HG03039 (cell line): ENCODE measurements at regions not wholly inside any gene's neighbourhood (a gene's known extent, or its start where the extent isn't known, plus 50 kb on each side); places are given as distances from the start of the nearest gene placed in this dataset.
"Not testable (repeated sequence)": the region's sequence is repeated elsewhere in the genome, so short reads cannot be mapped to it uniquely, and the experiment has no call there.

Experiments used
- ATAC-seq: cut with Tn5 transposase; IDR thresholded peaks from one replicate; pipeline ENCODE4 v1.9.1; 2021; ENCODE audit warnings: mild to moderate bottlenecking, moderate library complexity; ENCODE audit not compliant: unreplicated experiment

DNA sequence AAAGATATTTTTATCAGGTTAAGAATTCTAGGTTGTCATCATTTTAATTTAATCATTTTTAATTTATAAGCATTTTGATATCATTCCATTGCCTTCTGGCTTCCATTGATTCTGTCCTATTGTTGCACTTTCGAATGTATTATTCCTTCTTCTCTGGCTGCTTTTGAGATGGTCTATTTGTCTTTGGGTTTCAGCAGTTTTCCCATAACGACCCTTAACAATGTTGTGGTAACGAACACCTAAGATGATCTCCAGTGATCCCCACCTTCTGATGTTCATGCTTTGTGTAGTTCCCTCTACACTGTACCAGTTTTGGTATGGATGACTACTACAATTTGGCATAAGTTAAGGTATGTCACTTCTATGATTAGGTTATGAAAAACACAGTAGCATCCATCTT, 59.9 kb downstream of the MINAR1 start:
- no peak for ATAC-seq

DNA sequence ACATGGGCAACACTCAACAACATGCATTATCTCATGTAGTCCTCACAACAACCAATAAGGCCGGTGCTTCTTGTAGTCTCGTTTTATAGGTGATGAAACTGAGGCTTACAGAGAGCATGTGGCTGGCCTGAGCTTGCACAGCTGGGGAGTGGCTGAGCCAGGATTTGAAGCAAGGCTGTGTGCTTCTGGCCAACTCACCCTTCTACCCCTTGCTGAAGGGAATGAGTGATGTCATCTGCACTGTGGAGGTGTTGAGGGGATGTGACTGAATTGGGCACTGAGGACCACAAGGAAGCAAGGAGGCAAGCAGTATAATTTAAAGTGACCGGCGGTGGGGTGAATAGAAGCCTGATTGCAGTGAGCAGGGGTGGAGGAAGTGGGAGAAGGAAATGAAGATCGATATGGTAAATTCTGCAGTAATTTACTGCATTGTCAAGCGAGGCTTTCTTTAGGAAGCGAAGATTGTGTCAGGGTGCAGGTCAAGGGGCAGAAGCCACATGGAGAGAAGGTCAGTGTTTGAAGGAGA, 62.3 kb downstream of the MINAR1 start:
- no peak for ATAC-seq

DNA sequence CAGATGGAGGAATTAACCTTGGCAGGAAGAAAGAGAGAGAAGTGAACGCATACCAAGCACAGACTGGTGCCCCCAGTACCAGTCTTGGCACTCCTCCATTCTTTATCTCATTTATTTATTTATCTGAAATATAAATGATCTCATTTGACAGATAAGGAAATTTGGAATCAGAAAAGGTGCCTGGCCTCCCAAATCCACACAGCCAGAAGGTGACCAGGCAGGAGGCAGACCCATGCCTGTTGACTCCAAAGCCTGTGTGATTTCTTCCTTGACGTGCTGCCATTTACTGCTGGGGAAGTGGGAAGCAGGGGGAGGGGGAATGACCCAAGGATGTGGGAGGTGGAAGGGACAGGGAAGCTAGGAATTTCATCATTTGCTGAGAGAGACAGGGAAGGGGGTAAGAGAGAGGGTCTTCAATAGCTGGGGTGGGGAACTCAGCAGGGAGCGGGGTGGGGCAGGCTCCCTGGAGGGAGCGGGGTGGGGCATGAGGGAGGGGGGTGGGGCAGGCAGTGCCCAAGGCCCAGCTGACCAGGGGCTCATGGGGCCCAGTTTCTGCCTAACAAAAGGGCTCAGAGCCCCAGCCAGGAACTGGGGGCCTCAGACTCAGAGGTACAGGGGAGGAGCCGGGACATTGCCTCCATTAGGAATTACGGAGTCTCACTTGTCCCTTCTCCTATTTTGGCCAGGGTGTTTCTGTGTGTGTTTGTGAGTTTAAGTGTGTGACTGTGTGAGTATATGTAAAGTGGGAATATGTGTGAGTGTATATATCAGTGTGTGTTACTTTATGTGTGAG, 63.0 kb downstream of the MINAR1 start:
- ATAC-seq: no peak

DNA sequence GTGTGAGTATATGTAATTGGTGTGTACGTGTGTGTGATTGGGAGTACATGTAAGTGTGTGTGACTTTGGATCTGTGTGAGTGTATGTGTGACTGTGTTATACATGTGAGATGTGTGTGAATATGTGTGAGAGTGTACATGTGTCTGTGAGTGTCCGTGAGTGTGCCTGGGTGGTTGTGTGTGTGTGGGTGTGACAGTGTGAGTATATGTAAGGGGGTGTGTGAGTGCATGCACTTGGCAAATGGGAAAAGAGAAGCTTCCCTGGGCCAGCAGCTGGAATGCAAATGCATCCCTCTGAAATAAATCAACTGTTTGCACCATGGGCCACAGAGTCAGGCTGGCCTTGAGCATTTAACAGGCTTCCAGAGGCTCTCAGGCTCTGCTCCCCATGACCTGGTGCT, 63.6 kb downstream of the MINAR1 start:
- ATAC-seq: no peak

DNA sequence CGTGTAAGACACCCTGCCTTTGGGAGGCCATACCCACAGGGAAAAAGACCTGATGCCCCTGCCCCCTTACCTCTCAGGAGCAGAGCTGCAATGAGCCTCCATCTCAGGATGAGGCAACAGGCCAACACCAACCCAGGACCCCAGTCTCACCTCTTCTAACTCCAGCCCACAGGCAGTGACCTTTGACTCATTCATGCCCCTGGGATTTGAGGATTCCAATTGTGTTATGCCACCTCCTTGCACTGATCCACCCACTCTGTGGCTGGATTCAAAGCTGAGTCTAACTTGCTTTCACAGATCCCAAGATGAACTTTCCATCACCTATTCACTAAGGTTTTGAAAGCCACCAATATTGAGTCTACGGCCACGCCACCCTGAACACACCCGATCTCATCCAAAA, 64.7 kb downstream of the MINAR1 start:
- no peak for ATAC-seq

DNA sequence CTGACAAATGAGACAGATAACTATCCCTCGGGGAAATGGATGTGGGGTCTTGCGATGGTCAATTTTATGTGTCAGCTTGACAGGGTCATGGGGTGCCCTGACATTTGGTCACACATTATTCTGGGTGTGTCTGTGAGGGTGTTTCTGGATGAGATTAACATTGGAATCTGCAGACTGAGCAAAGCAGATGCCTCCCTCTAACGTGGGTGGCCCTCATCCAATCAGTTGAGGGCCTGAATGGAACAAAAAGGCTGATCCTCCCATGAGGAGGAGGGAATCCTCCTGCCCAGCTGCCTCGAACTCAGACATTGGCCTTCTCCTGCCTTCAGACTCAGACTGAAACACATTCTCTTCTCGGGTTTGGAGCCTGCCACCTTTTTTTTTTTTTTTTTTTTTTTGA, 69.0 kb downstream of the MINAR1 start:
- no peak for ATAC-seq

DNA sequence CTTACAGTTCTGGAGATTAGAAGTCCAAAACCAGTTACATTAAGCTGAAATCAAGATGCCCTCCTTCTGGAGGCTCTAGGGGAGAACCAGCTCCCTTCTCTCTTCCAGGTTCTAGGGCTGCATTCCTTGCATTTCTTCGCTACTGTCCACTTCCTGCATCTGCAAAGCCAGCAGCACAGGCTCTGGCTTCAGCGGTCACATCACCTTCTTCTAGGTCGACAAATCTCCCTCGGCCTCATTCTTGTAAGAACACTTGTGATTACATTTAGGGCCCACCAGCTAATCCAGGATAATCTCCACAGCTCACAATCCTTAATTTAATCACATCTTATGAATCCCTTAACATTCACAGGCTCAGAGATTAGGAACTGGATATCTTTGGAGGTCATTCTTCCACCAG, 73.8 kb downstream of the MINAR1 start:
- no peak for ATAC-seq

DNA sequence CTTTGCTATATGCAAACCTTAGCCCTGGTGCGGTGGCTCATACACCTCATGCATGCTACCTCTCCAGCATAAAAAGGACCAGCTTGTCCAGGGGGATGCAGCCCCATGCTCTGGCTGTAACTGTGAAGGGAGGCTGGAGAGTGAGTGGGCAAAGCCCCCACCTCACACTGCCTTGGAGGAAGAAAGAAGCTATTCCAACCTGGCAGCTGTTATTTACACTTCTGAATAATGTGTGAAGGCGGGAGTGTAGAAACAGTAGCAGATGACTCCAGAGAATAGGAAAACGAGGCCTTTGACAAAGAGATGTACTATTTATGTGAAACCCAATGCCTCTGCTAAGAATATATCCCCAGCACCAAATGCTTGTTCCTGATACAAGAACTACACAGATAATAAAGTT, 80.7 kb downstream of the MINAR1 start:
- not testable (repeated sequence) for ATAC-seq

DNA sequence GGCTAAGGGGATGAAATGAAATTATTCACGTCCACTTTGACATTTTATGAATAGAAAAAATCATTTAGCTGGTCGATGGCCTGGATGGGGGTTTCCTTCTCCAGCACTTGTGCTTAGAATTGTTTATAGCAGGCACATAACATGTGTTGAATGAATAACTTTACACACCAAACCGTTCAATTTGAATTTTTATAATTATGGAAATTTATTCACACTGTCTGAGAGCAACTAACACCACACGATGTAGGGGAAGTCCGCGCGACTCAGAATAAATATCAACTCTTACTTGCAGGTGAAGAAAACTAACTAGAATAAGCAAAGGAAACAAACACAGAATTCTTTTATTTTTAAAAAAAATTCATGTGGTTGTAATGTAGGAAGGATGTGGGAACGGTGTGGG, 81.3 kb downstream of the MINAR1 start:
- no peak for ATAC-seq

DNA sequence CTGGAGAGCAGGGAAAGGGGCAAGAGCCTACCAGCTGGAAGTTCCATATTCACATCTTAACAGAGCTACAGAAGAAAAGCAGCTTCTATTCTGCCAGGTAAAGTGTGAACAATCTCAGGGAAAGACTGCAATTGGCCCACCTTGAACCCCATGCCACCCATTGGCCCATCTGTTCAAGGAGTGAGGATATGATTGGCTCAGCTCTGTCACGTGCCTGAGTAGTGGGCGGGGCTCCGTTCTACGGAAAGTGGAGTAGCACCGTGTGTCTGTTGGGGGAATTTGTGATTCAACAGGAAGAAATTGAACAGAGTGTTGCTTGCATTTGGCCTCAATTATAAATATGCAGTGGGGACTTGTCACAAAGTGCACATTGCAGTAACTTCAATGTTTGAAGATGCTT, 81.8 kb downstream of the MINAR1 start:
- no peak for ATAC-seq

DNA sequence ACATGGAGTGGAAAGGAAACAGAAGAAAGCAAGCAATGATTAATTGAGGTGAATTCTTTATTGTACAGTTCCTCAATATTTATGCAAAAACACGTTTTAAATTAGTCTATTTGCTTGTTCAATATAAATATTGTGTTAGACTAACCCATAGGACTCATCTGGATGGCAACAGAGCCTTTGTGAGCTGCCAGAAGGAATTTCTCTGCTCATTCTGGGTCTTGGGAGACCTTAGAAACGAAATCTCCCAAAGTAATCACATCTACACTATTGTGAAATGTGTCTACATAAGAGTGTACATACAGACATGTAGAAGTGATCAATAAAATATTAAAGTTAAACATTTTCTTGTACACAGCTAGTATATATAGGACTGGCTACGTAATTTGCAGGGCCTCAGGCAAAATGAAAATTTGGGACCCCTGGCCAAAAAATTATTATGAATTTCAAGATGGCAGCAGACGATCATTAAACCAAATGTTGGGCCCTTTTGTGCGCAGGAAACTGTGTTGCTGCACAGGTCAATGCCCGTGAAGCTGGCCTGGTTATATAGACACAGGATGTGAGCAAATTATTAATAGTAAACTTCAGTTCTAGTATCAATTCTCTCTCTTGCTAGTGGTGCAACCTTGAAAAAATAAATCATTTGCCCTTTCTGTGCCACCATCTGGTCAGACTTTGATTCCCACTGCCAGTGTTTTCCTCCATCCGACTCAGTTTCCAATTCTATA, 83.3 kb downstream of the MINAR1 start:
- ATAC-seq: no peak

DNA sequence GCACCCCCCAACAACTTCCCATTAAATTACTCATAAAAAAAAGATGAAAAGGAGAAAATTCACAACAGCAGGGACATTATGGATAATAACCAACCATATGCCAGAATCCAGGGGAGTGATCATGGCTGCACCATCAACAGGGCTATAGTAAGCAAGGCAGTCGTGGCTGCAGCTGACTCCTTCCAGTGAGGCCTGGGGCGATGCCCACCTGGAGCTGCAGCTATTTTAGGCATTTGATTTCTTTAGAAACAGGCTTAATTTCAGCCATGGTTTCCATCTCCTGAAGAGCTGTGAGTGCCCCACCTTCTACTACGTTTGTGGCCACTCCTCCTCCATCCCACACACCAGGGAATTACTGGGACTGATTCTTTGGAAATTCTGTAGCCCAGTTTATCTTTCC, 84.0 kb downstream of the MINAR1 start:
- no peak for ATAC-seq

DNA sequence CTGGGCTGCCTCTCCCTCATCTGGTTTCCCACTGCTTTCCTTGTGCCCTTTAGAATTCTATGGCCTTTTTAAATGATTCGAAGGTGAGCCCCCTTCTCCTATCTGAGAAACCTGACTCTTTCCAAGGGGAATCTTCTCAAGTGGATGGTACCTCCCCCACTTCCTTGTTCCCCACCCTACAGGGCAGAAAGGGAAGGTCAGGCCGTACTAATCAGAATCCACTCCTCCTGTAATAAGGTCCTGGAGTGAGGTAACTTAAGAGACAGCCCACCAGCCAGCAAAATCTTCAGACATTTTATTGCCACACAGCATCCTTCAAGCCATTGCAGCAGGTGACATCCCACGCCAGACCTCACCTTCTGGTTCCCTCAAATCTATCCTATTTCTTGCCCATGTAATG, 84.5 kb downstream of the MINAR1 start:
- no peak for ATAC-seq

DNA sequence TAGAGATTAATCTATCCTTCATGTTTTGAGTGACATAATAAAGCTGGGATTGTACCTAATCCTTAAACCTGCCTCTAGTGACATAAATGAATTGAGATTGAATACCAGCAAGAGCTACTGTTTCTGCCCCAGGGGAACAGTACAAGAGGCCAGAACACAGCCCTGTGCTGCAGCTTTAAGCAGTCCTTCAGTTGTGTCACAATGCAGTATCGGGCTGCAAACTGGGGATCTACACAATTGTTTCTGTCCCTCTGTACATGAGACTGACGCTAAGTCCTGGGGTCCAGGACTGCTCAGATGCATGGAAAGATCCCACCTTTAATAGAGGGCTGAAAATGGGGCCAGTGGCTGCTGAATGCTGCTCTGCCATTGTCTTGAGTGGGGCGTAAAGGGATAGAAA, 87.5 kb downstream of the MINAR1 start:
- no peak for ATAC-seq

DNA sequence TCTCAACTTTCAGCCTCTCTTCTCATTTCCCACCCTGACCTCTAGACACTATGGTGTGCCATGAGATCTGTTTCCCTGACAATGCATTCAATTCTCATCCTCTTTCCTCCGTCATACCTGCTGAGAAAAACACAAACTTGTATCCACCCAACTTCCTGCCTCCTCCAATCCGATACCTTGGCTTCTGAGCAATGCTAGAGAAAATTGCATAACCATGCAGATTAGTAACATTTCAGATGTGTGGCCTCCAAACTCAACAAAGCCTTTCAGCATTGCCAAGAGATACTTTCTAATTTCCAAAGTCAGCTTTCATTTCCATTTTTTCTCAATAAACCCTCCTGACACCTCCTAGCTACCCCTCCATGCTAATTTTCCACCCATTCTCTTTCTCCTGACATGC, 88.5 kb downstream of the MINAR1 start:
- no peak for ATAC-seq

DNA sequence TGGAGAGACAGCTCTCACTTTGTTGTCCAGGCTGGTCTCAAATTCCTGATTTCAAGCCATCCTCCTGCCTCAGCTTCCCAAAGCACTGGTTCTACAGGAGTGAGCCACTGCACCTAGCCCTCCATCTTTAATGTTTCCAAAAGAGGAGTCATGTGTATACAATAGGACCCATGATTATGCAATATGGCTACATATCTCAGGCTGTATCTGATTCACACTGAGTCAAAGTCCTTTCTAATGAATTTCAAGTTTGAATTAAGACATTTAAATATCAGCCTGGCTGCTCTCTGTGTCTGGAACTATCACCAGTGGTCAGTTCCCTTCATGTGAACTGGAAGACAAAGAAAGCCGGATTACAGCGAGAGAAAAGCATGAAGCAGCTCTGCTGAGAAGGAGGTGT, 90.5 kb downstream of the MINAR1 start:
- ATAC-seq: no peak

DNA sequence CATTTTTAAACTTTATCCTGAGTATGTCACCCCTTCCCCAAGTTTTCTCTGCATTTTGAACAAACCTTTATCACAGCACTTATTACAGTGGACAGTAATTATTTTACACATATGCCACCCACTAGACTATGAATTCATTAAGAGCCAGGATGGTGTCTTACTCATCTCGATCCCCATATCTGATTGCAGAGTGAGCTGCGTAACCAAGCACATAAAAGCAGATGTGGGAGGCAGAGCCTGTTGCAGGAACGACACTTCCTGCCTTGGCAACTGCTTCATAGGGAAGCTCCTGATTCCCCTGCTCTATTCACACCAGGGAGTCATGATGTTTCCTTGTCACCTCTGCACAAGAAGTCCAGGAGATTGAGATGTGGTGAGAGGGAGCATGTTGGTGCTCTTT, 91.1 kb downstream of the MINAR1 start:
- ATAC-seq: no peak

DNA sequence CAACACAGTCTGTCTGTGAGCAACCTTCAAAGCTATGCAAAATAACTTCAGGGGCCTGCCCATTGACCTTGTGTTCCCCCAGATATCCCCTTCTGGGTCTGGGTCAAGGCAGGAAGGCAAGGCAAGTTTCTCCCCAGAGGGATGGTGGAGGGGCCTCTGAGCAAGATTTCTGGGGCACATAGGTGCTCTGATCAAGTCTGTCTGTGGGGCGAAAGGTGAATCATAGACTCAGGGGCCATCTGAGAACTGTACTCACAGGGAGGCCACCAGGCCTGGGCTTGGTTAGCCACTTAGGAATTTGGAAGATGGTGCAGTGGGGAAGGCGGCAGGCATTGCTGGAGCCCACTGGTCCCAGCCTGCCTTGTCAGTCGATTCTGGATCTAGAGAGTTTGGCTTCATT, 92.4 kb downstream of the MINAR1 start:
- ATAC-seq: no peak

DNA sequence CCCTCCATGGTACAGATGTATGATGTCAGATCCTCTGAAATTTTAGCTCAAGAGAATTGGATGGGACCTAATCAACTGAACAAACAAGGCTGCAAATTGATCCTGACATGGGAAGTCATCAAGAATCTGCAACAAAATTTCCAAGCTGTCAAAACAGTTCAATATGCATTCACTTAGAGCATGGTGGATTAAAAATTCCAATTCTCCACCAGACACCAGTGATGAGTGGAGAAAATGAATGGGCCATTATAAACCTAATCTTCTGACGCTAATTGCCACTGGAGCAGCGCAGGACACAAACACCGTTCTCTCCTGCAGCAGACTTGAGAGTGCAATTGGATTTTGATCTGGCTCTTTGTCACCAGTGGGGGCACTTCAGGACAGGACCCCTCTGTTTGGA, 94.2 kb downstream of the MINAR1 start:
- no peak for ATAC-seq

DNA sequence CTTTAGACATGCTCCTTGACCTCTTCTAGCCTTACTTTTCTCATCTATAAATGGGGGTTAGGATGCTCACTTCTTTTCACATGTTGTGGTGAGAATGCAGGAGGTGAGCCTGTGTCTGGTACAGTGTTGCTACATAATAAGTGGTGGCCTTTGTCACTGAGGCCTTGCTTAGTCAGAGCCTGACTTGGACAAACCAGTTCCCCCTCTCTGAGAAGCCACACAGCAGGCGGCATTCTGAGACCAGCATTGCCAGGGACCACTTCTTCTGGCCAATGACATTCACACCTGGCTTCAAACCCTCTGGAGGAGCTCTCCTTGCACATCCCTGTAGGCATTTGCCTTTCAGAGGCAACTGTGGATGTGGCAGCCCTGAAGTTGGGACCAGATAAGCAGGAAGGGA, 95.7 kb downstream of the MINAR1 start:
- no peak for ATAC-seq

DNA sequence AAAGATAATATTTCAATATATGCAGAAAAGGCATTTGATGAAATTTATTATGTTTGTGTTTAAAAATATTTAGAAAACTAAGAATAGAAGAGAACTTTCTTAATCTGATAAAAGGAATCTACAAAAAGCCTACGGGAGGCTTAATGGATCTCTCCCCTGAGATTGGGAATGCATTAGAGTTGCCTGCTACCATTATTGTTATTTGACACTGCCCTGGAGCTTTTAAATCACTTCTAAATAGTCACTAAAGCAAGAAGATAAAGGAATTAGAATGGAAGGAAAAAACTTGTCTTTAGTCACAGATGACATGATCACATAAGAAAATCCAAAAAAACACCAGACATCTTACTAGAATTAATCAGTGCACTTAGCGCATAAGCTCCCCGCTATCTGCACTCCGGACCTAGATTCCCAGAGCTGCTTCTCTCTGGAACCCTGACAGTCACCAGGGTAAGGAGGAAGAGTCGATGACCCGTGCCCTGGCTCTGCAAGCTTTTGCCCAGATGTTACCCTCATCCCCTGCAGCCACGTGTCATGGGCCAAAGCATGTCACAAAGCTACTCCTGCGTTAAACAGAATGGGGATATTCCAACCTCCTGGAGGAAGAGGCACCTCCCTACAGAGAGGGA, 97.1 kb downstream of the MINAR1 start:
- ATAC-seq: no peak

DNA sequence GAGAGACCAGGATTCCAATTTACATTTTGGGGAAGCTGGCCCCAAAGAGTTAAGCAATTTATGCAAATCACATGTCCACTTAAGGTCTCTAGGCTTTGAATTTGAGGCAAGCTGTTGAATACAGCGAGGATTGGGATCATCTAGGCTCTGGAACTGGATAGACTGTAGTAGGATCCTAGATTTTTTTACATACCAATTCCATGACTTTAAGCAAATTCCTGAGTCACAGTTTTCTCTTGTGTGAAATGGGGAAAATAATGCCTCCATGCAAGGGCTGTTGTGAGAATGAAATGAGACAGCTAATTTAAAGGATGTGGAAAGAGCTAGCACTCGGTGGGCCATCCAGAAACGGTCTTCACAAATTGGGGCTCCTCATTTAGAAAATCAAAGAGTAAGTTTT, 103.4 kb downstream of the MINAR1 start:
- no peak for ATAC-seq
